ENCODE measurements at regions not wholly inside any gene's neighbourhood (a gene's known extent, or its start where the extent isn't known, plus 50 kb on each side); places are given as distances from the start of the nearest gene placed in this dataset.
"Not testable (repeated sequence)": the region's sequence is repeated elsewhere in the genome, so short reads cannot be mapped to it uniquely, and the experiment has no call there.

DNA sequence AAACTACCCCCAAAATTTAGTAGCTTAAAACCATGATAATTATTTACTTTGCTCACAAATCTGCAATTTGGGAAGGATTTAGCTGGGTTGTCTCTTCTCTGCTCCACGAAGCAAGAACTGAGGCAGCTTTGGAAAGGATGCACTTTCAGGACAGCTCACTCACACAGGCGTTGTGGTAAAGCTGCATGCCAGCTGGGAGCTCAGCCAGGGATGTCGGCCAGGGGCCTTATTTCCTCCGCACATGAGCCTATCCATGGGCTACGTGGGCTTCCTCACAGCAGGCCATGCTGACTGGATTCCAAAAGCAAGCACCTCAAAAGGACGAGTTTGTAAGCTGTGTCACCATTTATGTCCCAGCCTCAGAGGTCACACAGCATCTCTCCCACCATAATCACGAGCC, 301.3 kb upstream of the IGF1R start:
- intact Hi-C loops (cut with micrococcal nuclease) = no loop called here
- H3K27me3 Mint-ChIP-seq (ENCODE audit: insufficient read depth, unreplicated experiment) = peaks cover 29% of the 10 kb centered on the region
- POLR2A ChIA-PET = interaction anchor here (1.1 kb wide), 1 partner anchor 11 kb away, joined by 5 read pairs; no protein-coding TSS in a partner anchor

DNA sequence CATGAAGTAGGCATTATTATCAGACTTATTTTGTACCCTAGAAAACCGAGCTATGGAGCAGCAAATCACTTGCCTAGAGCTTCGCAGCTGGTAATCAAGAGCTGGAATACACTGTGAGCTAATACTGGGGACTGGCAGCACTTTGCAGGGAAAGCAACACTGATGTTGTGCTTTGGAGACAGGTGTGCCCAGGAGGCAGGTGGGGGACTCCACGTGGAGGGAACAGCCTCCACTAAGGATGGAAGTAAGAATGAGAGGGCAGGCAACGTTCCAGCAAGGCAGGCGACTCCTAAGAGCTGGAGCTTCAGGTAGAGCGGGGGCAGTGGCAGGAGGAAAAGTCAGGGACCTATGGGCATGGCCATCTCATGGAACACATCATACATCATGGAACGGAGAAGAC, 300.5 kb upstream of the IGF1R start:
- no TSS peak for BruUV-seq (replicated peaks)
- H3K27me3 Mint-ChIP-seq (ENCODE audit: insufficient read depth, unreplicated experiment) = peaks cover 29% of the 10 kb centered on the region
- CTCF ChIA-PET = interaction anchor here (0.8 to 1.0 kb wide), 2 partner anchors 16 to 74 kb away, joined by 3 to 4 read pairs; no protein-coding TSS in a partner anchor

More for the DNA sequence above, 301.3 kb upstream of the IGF1R start:
- no peaks in the 10 kb centered on the region for H3K36me3 Mint-ChIP-seq (ENCODE audit: insufficient read depth, unreplicated experiment)
- TF ChIP-seq, protein P1, sequence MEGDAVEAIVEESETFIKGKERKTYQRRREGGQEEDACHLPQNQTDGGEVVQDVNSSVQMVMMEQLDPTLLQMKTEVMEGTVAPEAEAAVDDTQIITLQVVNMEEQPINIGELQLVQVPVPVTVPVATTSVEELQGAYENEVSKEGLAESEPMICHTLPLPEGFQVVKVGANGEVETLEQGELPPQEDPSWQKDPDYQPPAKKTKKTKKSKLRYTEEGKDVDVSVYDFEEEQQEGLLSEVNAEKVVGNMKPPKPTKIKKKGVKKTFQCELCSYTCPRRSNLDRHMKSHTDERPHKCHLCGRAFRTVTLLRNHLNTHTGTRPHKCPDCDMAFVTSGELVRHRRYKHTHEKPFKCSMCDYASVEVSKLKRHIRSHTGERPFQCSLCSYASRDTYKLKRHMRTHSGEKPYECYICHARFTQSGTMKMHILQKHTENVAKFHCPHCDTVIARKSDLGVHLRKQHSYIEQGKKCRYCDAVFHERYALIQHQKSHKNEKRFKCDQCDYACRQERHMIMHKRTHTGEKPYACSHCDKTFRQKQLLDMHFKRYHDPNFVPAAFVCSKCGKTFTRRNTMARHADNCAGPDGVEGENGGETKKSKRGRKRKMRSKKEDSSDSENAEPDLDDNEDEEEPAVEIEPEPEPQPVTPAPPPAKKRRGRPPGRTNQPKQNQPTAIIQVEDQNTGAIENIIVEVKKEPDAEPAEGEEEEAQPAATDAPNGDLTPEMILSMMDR (IDR thresholded peaks at IDR 0.05; ENCODE audit: unreplicated experiment) = no peak
- H3K4me1 Mint-ChIP-seq (ENCODE audit: insufficient read depth, unreplicated experiment) = no peaks in the 10 kb centered on the region
- H3K4me3 Mint-ChIP-seq (ENCODE audit: unreplicated experiment) = no peak overlapping the region
- no peak for DNase-seq (ENCODE audit: unreplicated experiment)
- no TSS peak for BruUV-seq (replicated peaks)
- CTCF ChIA-PET = no interaction called here
- H3K27ac Mint-ChIP-seq (ENCODE audit: low read depth, unreplicated experiment) = no peak overlapping the region
- no peaks in the 10 kb centered on the region for H3K9me3 Mint-ChIP-seq (ENCODE audit: unreplicated experiment)

DNA sequence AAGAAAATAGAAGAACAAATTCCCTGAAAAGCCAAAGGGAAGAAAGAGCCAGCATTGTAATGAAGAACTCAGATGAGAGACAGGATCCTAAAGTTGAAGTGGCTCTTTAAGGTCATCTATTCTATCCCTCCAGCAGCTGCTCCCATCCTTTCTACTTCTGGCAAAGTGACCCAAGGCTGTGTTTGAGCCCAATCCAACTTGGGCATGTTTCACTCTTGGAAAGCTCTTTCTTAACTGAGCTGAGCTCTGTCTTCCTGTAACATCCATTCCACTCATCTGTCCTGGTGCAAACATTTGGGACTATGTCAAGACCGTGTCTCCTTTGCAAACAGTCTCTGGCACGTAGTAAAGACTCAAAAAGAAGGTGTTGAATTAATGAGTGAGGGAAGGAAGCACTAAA, 298.1 kb upstream of the IGF1R start:
- H3K27ac Mint-ChIP-seq (ENCODE audit: low read depth, unreplicated experiment) = no peak overlapping the region
- H3K4me3 Mint-ChIP-seq (ENCODE audit: unreplicated experiment) = no peak overlapping the region
- TF ChIP-seq, protein P1 (IDR thresholded peaks at IDR 0.05; ENCODE audit: unreplicated experiment) = no peak
- ChIA-PET CTCF (no interaction called here), POLR2A (no interaction called here)
- no peaks in the 10 kb centered on the region for H3K9me3 Mint-ChIP-seq (ENCODE audit: unreplicated experiment)
- no peaks in the 10 kb centered on the region for H3K4me1 Mint-ChIP-seq (ENCODE audit: insufficient read depth, unreplicated experiment)
- intact Hi-C loops (cut with micrococcal nuclease) = no loop called here
- no TSS peak for BruUV-seq (replicated peaks)
- H3K27me3 Mint-ChIP-seq (ENCODE audit: insufficient read depth, unreplicated experiment) = peaks cover 29% of the 10 kb centered on the region
- no peaks in the 10 kb centered on the region for H3K36me3 Mint-ChIP-seq (ENCODE audit: insufficient read depth, unreplicated experiment)
- DNase-seq (ENCODE audit: unreplicated experiment) = no peak

More for the DNA sequence above, 300.5 kb upstream of the IGF1R start:
- no peak overlapping the region for H3K4me3 Mint-ChIP-seq (ENCODE audit: unreplicated experiment)
- H3K27ac Mint-ChIP-seq (ENCODE audit: low read depth, unreplicated experiment) = no peak overlapping the region
- intact Hi-C loops (cut with micrococcal nuclease) = no loop called here
- no peaks in the 10 kb centered on the region for H3K36me3 Mint-ChIP-seq (ENCODE audit: insufficient read depth, unreplicated experiment)
- H3K4me1 Mint-ChIP-seq (ENCODE audit: insufficient read depth, unreplicated experiment) = no peaks in the 10 kb centered on the region
- POLR2A ChIA-PET = interaction anchor here (1.1 kb wide), 1 partner anchor 12 kb away, joined by 5 read pairs; no protein-coding TSS in a partner anchor
- no peak for DNase-seq (ENCODE audit: unreplicated experiment)
- H3K9me3 Mint-ChIP-seq (ENCODE audit: unreplicated experiment) = no peaks in the 10 kb centered on the region
- TF ChIP-seq, protein P1 (IDR thresholded peaks at IDR 0.05; ENCODE audit: unreplicated experiment) = no peak

DNA sequence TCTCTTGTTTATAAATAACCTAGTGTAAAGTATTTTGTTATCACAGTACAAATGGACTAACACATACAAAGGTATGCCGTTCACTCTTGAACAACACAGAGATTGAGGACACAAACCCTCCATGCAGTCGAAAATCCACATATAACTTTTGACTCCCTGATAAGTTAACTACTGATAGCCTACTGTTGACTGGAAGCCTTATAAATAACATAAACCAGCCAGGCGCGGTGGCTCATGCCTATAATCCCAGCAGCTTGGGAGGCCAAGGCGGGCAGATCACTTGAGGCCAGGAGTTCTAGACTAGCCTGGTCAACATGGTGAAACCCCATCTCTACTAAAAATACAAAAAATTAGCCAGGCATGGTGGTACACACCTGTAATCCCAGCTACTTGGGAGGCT, 290.1 kb upstream of the IGF1R start:
- CTCF ChIA-PET = interaction anchor here (1.0 kb wide), 1 partner anchor 46 kb away, joined by 4 read pairs; no protein-coding TSS in a partner anchor

DNA sequence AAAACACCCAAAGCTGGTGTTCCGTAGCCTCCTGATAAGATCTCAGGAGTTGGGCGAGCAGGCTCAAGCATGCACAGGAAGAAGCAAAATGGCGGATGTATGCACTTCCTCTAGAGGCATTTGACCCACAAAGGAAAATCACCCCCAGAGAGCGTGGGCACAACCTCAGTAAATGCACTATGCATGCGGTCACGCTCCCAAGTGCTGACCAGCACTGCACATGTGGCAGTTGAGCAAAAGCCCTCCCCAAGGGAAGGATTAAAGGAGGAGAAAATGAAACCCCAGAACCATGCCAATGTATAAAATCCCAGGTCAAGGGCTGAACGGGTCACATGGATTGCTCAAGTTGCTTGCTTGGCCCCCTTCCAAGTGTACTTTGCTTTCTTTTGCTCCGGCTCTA, 289.4 kb upstream of the IGF1R start:
- ChIA-PET POLR2A (no interaction called here), CTCF (interaction anchor here (1.0 kb wide), 1 partner anchor 47 kb away, joined by 4 read pairs; no protein-coding TSS in a partner anchor)
- no TSS peak for BruUV-seq (replicated peaks)
- no peak overlapping the region for H3K4me3 Mint-ChIP-seq (ENCODE audit: unreplicated experiment)
- H3K4me1 Mint-ChIP-seq (ENCODE audit: insufficient read depth, unreplicated experiment) = no peaks in the 10 kb centered on the region
- H3K27me3 Mint-ChIP-seq (ENCODE audit: insufficient read depth, unreplicated experiment) = no peaks in the 10 kb centered on the region
- peaks cover 11% of the 10 kb centered on the region for H3K9me3 Mint-ChIP-seq (ENCODE audit: unreplicated experiment)
- no peak for DNase-seq (ENCODE audit: unreplicated experiment)
- TF ChIP-seq, protein P1 (IDR thresholded peaks at IDR 0.05; ENCODE audit: unreplicated experiment) = no peak
- no peak overlapping the region for H3K27ac Mint-ChIP-seq (ENCODE audit: low read depth, unreplicated experiment)
- no peaks in the 10 kb centered on the region for H3K36me3 Mint-ChIP-seq (ENCODE audit: insufficient read depth, unreplicated experiment)
- intact Hi-C loops (cut with micrococcal nuclease) = no loop called here

More for the DNA sequence above, 290.1 kb upstream of the IGF1R start:
- DNase-seq (ENCODE audit: unreplicated experiment); H3K27me3 Mint-ChIP-seq (ENCODE audit: insufficient read depth, unreplicated experiment); H3K4me1 Mint-ChIP-seq (ENCODE audit: insufficient read depth, unreplicated experiment); BruUV-seq (replicated peaks); H3K4me3 Mint-ChIP-seq (ENCODE audit: unreplicated experiment); POLR2A ChIA-PET; H3K27ac Mint-ChIP-seq (ENCODE audit: low read depth, unreplicated experiment); intact Hi-C loops (cut with micrococcal nuclease); H3K36me3 Mint-ChIP-seq (ENCODE audit: insufficient read depth, unreplicated experiment): not testable (repeated sequence)
- peaks cover 11% of the 10 kb centered on the region for H3K9me3 Mint-ChIP-seq (ENCODE audit: unreplicated experiment)
